DMS79 treated with DMSO at 0.1 percent for 48 hours (cell line): ENCODE measurements at regions not wholly inside any gene's neighbourhood (a gene's known extent, or its start where the extent isn't known, plus 50 kb on each side); places are given as distances from the start of the nearest gene placed in this dataset.
A peak's percentile ranks its signal among the peaks of the same experiment; 100 is the strongest.
"Not testable (repeated sequence)": the region's sequence is repeated elsewhere in the genome, so short reads cannot be mapped to it uniquely, and the experiment has no call there.

ENCODE experiments used
- DNase-seq: peaks from one replicate; lab custom pipeline; 2025; lab: John Stamatoyannopoulos, UW

DNA sequence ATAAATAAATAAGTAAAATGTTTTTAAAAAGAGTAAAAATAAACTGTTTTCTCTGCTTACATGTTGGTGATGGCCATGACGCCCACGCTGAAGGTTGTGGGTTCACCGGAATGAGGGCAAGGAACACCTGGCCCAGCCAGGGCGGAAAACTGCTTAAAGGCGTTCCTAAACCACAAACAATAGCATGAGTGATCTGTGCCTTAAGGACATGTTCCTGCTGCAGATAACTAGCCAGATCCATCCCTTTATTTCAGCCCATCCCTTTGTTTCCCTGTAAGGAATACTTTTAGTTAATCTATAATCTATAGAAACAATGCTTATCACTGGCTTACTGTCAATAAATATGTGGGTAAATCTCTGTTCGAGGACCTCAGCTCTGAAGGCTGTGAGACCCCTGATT lies 63.3 kb upstream of the CEP78 start:
- DNase-seq, result not testable (repeated sequence)

DNA sequence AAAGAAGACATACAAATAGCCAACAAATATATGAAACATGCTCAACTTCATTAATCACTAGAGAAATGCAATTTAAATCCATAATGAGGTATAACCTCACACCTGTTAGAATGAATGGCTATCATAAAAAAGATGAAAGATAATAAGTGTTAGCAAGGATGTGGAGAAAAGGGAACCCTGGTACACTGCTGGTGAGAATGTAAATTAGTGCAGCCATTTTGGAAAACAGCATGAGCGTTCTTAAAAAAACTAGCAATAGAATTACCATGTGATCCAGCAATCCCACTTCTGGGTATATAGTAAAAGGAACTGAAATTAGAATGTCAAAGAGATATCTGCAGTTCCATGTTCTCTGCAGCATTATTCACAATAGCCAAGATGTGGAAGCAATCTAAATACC lies 64.2 kb upstream of the CEP78 start:
- no peak for DNase-seq

DNA sequence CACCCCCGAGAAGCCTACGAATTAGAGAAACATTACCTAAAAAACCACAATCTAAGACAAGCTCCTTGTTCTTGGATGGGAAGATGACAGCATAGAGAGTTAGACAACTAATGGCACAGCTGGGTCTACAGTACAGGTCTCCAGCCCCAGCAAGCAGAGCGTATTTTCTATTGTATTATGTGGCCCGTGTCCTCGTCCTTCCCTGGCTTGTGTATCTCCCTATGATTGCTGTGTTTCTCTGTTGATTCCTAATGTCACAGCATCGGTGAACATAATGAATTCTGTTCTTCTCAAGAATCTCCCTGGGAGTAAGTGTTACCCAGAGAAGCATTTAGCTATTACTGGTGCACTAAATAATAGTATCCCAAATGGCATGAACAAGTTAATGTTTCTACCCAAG lies 66.8 kb upstream of the CEP78 start:
- no peak for DNase-seq

DNA sequence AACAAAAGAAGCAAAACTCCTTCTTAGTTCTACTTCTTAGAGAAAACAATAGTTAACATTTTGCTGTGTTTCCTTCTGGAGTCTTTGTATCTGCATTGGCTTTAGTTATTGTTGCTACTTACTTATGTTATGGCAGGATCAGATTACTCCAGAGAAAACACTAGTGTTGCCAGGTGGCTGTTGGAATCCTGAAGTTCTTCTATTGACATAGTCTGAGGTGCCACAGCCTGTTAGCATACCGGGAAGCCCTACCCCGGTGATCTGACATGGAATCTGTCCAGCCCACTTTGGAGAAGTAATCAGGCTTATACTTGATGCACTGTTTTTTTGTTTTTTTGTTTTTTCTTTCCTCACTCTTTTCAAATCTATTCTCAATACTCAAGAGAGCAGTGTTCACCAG lies 68.5 kb upstream of the CEP78 start:
- DNase-seq, result peak; percentile 30

DNA sequence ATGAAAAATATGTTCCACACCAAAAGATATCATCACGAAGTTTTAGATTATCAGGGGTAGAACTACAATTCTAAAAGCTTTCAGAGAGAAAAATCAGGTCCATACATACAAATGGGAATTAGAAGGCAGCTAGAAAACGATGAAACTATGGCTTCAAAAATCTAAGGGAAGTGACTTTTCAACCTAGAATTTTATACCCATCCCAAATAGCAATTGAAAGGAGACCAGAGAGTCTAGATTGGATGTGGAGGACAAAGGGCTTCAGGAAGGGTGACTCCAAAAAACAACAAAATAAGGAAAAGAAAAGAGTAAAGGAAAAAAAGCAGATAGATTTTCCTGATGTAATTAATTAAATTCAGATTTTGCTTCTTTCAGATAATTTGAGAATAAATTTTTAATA lies 72.0 kb upstream of the CEP78 start:
- no peak for DNase-seq

DNA sequence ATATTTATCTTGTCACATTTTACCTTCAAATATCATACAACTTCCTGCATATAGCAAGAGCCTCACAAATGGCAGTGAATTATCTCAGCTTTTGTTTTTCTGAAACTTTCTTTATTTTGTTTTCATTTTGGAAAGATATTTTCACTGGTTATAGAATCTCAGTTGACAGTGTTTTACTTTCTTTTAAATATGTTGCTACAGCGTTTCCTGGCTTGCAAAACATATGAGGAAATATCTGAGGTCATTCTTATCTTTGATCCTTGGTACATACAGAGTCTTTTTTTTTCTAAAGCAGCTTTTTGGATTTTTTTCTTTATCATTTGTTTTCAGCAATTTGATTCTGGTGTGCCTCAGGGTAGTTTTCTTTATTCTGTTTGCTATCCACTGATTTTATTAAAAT lies 77.6 kb upstream of the CEP78 start:
- DNase-seq, result no peak

DNA sequence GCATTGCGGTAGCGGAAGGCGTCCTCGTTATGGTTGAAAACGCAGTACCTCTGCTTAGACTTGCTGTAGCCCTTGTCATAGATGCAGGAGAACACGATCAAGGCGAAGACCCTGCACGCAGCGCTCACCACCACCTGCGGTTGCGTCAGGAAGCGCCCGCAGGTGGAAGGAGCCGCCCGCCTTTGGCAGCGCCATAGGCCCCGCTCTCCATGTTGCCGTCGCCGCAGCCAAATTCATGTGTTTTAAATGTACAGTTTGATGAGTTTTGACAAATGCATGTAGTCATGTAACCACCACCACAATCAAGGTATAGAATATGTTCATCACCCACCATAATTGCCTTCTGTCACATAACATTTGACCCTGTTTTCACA lies 84.9 kb upstream of the CEP78 start:
- no peak for DNase-seq

DNA sequence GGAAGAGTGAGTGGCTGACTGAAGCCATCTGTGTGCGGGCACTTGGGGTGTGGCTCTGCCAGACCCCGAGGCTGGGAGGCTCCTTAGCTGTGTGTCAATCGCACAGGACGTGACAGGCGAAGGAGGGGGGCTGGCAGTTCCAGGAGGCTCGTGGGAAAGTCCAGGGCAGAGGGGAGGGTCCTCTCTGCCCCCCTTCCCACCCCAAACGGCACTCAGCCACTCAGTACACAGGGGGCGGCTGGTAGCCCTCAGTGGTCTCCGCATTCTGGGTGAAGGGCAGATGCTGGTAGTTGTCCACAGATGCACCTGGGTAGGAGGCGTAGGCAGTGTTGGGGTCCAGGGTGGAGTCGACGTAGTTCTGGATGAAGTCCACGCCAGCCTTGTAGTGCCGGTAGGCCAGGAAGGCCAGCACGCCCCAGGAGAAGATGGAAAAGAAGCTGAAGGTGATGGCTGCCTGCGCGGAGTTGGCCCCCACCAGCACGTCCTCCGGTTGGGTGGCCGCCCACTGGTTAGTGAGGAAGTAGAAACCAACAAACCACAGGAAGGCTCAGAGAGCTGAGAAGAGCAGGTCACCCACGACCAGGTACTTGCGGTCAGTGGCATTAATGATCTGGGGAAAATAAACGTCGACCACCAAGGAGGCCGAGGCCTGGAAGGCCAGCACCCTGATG lies 85.4 kb upstream of the CEP78 start:
- DNase-seq, result no peak

DNA sequence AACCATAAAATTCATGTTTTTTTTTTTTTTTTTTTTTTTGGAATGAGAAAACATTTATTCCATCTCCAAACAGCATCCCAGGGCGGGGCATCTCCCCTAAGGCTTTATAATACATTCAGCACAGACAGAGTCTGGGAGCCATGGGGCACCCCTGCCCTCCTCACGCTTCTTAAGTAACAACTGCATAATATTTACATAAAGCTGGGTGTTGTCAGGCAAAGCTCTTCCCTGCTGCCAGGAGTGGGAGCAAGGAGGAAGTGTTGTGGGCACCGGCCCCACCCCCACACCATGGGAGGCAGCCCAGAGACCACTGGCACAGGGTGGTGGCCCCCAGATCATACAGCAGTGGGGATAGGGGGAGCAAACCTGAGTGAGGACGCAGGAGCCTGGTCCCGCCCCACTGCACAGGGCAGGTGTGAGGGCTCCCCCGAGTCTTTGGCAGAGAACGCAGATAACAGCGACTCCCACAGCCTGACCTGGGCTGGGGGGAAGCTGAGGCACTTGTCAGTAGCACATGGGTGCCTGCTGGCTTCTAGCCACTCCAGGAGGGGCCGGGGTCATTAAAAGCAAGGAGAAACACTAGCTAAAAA lies 86.1 kb upstream of the CEP78 start:
- no peak for DNase-seq

DNA sequence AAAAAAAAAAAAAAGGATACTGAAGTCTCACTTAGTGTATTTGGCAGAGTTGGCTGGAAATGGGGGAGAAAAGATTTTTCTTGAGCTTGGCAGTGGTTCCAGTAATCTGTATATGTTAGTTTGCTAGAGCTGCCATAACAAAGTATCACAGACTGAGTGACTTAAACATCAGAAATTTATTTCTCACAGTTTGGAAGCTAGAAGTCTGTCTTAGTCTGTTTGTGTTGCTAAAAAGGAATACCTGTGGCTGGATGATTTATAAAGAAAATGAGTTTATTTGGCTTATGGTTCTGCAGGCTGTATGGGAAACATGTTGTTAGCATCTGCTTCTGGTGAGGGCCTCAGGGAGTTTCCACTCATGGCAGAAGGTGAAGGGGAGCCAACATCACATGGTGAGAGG lies 89.6 kb upstream of the CEP78 start:
- DNase-seq, result no peak

DNA sequence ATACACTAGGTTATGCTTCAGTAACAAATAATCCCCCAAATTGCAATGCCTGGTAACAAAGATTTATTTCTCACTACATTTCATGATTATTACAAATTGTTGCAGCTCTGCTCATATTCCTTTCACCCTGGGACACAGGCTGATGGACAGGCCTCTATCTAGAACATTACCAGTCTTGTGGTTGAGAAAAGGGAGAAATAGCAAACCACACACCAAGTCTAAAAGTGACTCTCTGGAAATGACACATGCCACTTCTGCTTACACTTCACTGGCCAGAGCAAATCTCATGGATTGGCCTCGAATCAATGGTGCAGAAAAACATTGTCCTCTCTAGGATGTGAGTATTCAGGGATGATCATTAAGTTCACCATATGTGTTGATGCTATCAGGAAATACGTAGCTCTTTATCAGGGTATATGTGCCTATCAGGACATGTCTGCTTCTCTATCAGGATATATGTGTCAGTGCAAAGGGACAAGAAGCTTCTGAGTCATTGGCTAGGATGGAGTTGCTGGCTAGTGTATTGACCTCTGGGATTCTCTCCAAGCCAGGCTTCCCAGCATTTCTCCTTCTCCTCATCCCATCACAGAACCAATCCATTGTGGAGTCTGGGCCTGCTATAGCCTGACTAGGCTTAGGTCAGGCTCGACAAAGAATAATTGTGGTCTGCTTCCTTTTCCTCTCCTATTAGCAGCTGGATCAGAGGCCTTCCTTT lies 91.1 kb upstream of the CEP78 start:
- DNase-seq, result no peak

DNA sequence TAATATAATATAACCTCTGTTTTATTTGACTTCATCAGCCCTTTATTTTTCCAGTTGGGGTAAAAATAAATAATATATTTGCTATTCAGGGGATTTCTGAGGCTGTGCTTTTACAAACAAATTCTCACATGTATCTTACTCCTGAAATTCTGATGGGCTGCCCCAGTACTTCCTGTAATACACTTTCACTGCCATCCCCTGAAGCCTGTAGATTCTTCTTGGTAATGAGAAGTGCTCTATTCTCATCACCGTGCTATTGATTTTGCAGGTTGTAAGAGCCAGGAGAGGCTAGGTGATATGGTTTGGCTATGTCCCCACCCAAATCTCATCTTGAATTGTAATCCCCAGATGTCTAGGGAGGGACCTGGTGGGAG lies 91.9 kb upstream of the CEP78 start:
- DNase-seq, result no peak

DNA sequence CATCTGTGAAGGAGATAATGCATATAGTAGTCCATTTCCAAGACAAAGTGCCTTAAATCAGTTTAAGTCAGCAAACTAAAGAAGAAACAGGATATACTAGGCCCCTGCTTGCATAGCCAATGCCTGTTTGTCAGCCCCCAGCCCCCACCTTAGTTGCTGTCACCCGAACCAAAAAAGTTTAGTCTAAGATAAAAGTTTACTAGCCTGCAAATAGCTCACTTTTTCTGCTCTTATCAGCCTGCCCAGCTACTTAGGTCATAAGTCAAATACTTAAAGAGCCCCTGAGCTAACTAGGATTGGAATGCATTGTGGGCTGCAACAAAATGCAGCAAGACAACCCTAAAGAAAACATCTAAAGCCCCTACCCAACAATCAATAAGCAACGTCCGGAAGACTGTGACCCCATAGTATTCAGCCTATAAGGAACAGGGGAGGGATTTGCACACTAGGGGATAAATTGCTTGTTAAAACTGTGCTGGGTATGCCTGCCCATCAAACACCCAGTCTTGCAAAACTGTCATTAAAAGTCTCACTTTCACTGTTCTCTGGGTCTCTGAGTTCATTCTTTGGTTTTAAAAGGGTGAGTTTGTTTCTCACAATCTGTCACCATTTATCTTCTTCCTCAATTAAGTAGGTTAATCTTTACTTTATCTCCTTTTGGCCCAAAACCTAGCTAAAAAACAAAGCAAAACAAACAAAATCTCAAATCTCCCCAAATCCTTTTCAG lies 92.4 kb upstream of the CEP78 start:
- no peak for DNase-seq

DNA sequence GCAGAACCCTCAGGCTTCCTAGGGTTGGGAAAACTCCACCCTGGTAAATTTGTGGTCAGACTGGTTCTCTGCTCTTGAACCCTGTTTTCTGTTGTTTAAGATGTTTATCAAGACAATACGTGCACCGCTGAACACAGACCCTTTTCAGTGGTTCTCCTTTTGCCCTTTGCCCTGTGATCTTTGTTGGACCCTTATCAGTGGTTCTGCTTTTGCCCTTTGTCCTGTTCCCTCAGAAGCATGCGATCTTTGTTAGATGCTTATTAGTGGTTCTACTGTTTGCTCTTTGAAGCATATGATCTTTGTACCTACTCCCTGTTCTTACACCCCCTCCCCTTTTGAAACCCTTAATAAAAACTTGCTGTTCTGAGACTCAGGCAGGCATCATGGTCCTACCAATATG lies 93.6 kb upstream of the CEP78 start:
- DNase-seq, result not testable (repeated sequence)

DNA sequence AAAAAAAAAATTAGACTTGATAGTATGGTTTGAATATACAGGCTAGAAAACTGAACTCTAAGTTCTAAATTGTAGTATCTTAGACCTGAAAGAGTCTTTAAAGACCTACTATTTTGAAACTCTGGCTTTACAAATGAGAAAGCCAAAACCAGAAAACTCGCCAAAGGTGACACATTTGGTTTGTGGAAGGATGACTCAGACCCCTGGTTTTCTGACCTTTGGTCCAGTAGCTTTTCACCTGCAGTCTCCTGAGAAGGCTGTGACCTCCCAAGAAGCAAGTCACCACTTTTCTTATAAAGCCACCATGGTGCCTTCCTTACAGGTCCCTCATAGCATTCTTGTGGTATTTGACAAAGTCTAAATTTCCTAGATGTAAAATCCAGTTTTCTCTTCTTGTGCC lies 102.1 kb upstream of the CEP78 start:
- DNase-seq, result no peak

DNA sequence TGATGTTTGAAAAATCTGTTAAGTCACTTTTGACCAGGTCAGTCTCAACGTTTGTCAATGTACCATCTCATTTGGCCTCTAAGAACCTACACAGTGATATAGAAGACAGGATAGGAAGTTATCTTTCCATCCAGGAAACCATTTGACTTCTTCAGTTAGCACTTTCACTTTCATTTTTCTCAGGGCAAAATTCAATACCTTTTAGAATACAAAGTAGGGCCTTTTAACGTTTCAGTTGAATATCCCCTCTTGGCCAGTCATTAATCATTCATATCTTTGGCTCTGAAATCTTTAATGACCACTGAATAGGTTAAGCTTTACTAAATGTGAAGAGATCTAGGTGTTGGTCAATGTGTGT lies 101.1 kb upstream of the GNAQ start:
- no peak for DNase-seq

DNA sequence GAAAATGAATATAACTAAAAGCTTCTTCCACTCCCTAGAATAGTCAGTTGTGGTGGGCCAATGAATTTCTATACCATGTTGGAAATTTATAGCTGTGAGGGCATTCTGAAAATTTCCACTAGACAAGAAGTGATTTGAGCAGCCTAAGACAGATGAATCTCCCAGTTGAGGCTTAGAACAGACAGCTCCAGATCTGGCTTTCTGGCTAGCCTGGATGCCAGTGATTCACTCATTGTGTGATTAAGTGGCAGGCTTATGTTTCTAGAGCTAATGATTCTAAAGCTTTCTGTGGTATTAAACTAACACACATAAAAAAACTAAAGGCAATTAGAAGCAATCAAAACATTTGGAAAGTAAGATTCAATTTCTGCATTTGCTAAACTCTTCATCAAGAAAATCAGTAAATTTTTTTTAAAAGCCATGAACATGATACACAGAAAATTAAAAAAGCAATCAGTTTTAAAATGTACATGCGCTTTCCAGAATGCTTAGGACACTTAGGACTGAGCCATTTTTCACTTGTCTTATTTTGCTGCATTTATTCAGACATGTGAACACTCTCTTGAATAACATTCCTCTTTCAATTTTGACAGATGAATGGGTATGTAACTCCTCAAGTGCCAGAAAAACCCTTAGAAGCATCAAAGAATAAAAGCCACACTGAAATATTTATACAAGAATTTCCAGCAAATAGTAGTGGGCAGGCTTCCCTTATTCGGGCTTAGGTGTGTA lies 100.5 kb upstream of the GNAQ start:
- DNase-seq, result peak; percentile 21

DNA sequence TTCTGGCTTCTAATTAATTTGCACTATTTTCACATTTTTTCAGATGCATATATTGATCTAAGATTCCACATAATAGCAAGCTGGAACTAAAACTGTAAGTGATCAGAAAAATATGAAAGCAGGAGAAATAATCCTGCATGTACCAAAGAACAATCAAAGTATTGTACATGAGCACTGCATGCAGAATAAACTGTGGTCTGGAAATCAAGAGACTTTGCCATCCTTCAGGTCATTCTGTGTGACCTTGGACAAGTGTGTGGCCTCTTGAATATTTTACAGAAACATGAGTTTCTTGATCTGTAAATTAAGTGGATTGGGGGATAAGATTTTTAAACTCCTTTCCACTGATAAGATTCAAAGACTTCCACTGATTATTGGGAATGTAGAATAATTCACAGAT lies 99.2 kb upstream of the GNAQ start:
- DNase-seq, result no peak

DNA sequence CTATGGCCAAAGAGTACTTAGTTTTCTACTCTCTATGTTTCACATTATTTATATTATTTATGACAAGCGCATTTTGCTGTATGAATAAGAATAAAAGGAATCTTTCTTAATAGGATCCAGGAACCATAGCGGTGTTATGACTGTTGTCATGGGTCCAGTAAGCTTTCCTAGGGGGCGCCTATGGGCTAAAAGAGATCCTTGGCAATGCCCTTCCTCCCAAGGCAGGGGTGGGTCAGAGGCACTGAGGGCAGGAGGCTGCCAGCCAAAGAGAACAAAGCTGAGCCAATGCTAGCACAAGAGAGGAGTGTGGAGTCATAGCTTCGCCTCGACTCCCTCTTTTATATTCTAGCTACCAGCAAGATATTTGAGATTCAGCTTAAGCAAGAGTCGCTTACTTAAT lies 98.4 kb upstream of the GNAQ start:
- no peak for DNase-seq

DNA sequence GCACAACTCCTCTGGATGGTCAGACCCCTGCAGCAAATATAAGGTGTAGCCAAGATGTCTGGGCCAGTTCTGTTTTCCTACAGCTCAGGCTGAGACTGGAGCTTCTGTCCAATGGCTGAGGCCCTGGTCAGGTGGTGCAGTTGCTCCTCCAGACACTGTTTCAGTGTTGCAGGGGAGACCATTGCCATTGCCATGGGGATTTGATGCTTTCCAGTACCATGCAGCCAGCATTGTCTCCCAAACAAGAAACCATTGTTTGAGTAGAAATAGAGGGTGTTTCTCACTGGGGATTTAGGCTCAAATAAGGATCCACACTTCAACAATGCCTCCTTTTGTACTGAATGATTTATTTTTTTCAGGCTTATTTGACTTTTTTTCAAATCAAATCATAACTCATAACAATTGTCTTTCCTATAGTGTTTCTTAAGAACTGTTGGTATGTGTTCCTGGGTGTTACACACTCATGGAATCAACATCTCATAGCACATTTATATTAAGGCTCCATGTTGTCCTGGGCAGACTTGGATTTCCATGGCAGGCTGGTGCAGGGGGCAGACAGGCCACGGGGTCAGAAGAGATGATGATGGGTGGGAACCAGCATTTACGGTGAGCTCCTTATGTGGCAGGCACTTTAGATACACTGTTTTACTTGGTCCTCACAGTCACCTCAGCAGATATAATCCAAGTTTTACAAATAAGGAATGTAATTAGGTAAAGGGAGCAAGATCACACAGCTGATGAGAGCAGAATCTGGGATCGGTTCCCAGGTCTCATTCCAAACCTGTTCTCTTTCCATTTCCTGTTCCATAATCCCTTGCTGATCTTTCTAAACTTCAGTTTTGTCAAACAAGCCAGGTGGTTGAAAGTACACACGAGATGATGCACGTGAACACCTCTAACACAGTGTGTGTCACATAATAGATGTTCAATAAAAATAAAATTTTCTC lies 95.9 kb upstream of the GNAQ start:
- no peak for DNase-seq

DNA sequence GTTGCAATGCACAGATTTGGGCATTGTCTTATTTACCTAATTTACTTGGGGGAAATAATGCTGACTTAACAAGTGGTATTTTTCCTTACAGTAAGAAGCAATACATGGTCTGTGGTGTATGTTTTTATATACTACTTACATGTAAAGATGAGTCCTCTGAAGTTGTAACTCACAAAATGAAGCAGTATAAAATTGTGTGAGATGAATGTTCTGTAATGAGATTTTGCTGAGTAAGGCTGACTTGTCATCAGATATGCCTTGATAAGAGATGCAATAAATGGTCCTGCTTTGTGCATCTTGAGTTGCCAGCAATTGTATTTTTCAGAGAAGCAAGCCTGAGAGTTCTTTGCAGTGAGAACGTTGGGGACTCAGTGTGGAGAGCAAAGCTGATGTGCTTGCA lies 92.2 kb upstream of the GNAQ start:
- DNase-seq, result no peak
